Smooth muscle cell (in vitro differentiated cells): ENCODE measurements at regions not wholly inside any gene's neighbourhood (a gene's known extent, or its start where the extent isn't known, plus 50 kb on each side); places are given as distances from the start of the nearest gene placed in this dataset.
"Not testable (repeated sequence)": the region's sequence is repeated elsewhere in the genome, so short reads cannot be mapped to it uniquely, and the experiment has no call there.

Experiments
- DNase-seq: peaks from one replicate; lab custom pipeline; 2025; ENCODE audit not compliant: unreplicated experiment; lab: John Stamatoyannopoulos, UW
- H2AFZ ChIP-seq: fragments of 200-600 bp; sonication (generic); 2 replicates; pipeline ENCODE4 v1.6.0; 2016; ENCODE audit warnings: antibody characterized with exemption, low read depth, mild to moderate bottlenecking
- H3F3A ChIP-seq: fragments of 200-600 bp; sonication (generic); 2 replicates; pipeline ENCODE4 v1.6.0; 2017; ENCODE audit warnings: antibody characterized with exemption, low read depth
- H3K27ac ChIP-seq: fragments of 200-600 bp; sonication (generic); 2 replicates; pipeline ENCODE4 v1.5.1; 2016; ENCODE audit warnings: low read depth, mild to moderate bottlenecking
- H3K27me3 ChIP-seq: fragments of 200-600 bp; sonication (generic); 2 replicates; pipeline ENCODE4 v1.6.1; 2016; ENCODE audit warnings: low read depth, mild to moderate bottlenecking
- H3K36me3 ChIP-seq: fragments of 200-600 bp; sonication (generic); 2 replicates; pipeline ENCODE4 v1.5.1; 2016; ENCODE audit warnings: low read depth
- H3K4me1 ChIP-seq: fragments of 200-600 bp; sonication (generic); 2 replicates; pipeline ENCODE4 v1.5.1; 2016; ENCODE audit warnings: low read depth
- H3K4me2 ChIP-seq: fragments of 200-600 bp; sonication (generic); 2 replicates; pipeline ENCODE4 v1.6.0; 2016; ENCODE audit warnings: mild to moderate bottlenecking
- H3K4me3 ChIP-seq: fragments of 200-600 bp; sonication (generic); 2 replicates; pipeline ENCODE4 v1.5.1; 2016; ENCODE audit warnings: mild to moderate bottlenecking
- H3K79me2 ChIP-seq: fragments of 200-600 bp; sonication (generic); 2 replicates; pipeline ENCODE4 v1.6.0; 2016; ENCODE audit warnings: low read depth, mild to moderate bottlenecking
- H3K9ac ChIP-seq: fragments of 200-600 bp; sonication (generic); 2 replicates; pipeline ENCODE4 v1.6.0; 2016; ENCODE audit warnings: low read depth
- H3K9me3 ChIP-seq: fragments of 200-600 bp; sonication (generic); replicated peaks from 2 replicates; pipeline ENCODE4 v1.5.1; 2016; ENCODE audit warnings: low read depth
- H4K20me1 ChIP-seq: fragments of 200-600 bp; sonication (generic); 2 replicates; pipeline ENCODE4 v1.6.0; 2016; ENCODE audit warnings: low read depth
- WGBS: methylation state at CpG from one replicate; pipeline ENCODE4 v1.1.7; 2016; ENCODE audit warnings: low lambda C conversion rate; 5-methylcytosine and 5-hydroxymethylcytosine counted together
- TF ChIP-seq, protein P1 (sequence below): fragments of 200-600 bp; sonication (generic); IDR thresholded peaks from 2 replicates; pipeline ENCODE4 v1.5.1; 2017; ENCODE audit warnings: borderline replicate concordance, mild to moderate bottlenecking, antibody characterized with exemption; ENCODE audit not compliant: insufficient read depth, poor library complexity, severe bottlenecking

DNA sequence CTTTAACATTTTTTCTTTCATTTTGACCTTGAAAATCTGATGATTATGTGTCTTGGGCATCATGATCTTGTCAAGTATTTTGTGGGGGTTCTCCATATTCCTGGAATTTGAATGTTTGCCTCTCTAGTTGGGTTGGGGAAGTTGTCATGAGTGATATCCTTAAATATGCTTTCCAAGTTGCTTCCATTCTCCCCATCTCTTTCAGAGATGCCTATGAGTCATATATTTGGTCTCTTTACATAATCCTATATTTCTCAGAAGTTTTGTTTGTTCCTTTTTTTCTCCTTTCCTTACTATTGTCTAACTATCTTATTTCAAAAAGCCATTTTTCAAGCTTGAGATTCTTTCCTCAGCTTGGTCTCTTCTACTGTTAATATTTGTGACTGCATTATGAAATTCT, 69.0 kb upstream of the CCDC80 start:
- H3K9ac ChIP-seq: no peak overlapping the region
- no peaks in the 10 kb centered on the region for H3K9me3 ChIP-seq
- H3K4me3 ChIP-seq: no peak overlapping the region
- DNase-seq: no peak
- H3F3A ChIP-seq: no peaks in the 10 kb centered on the region
- no peak overlapping the region for H2AFZ ChIP-seq
- TF ChIP-seq, protein P1, sequence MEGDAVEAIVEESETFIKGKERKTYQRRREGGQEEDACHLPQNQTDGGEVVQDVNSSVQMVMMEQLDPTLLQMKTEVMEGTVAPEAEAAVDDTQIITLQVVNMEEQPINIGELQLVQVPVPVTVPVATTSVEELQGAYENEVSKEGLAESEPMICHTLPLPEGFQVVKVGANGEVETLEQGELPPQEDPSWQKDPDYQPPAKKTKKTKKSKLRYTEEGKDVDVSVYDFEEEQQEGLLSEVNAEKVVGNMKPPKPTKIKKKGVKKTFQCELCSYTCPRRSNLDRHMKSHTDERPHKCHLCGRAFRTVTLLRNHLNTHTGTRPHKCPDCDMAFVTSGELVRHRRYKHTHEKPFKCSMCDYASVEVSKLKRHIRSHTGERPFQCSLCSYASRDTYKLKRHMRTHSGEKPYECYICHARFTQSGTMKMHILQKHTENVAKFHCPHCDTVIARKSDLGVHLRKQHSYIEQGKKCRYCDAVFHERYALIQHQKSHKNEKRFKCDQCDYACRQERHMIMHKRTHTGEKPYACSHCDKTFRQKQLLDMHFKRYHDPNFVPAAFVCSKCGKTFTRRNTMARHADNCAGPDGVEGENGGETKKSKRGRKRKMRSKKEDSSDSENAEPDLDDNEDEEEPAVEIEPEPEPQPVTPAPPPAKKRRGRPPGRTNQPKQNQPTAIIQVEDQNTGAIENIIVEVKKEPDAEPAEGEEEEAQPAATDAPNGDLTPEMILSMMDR: no peak
- H4K20me1 ChIP-seq: no peaks in the 10 kb centered on the region
- no peaks in the 10 kb centered on the region for H3K36me3 ChIP-seq
- no peaks in the 10 kb centered on the region for H3K79me2 ChIP-seq
- H3K4me1 ChIP-seq: no peaks in the 10 kb centered on the region
- H3K27me3 ChIP-seq: no peaks in the 10 kb centered on the region
- H3K27ac ChIP-seq: no peak overlapping the region
- H3K4me2 ChIP-seq: no peak overlapping the region

GRCh38 chr3:112699436-112699978, 58.6 kb upstream of the CCDC80 start:
- Histone ChIP-seq H2AFZ (no peak overlapping the region), H3K79me2 (no peaks in the 10 kb centered on the region), H3K27ac (no peak overlapping the region), H4K20me1 (no peaks in the 10 kb centered on the region), H3K4me3 (no peak overlapping the region), H3F3A (no peaks in the 10 kb centered on the region), H3K36me3 (no peaks in the 10 kb centered on the region), H3K9ac (no peak overlapping the region), H3K4me2 (no peak overlapping the region), H3K27me3 (no peaks in the 10 kb centered on the region), H3K4me1 (no peaks in the 10 kb centered on the region), H3K9me3 (no peaks in the 10 kb centered on the region)
- TF ChIP-seq, protein P1: no peak
- DNase-seq: no peak
- WGBS: 71% methylated on average over 4 of the region's 4 CpGs

DNA sequence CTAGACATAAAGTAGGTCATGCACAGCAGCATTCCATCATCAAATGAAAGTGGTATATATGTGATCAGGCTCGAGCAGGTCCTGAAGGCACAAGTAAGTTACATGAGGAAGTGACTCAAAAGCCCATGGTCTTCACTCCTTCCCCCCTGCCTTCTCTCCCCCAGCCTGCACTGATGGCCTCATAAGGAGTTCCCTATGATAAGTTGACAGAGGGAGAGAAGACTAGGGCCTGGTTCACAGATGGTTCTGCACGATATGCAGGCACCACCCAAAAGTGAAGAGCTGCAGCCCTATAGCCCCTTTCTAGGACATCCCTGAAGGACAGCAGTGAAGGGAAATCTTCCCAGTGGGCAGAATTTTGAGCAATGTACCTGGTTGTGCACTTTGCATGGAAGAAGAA, 57.5 kb upstream of the CCDC80 start:
- H3K9me3 ChIP-seq, H3K79me2 ChIP-seq, H4K20me1 ChIP-seq, H3F3A ChIP-seq, H3K4me2 ChIP-seq, H3K36me3 ChIP-seq, H2AFZ ChIP-seq, H3K4me1 ChIP-seq, H3K27me3 ChIP-seq, H3K9ac ChIP-seq, H3K27ac ChIP-seq, H3K4me3 ChIP-seq, DNase-seq: not testable (repeated sequence)
- 93% methylated on average over 2 of the region's 2 CpGs for WGBS

- not testable (repeated sequence) for H3K36me3 ChIP-seq, H3K4me3 ChIP-seq, H3K4me2 ChIP-seq, H3K9ac ChIP-seq, H3F3A ChIP-seq, H4K20me1 ChIP-seq, H3K79me2 ChIP-seq, H3K4me1 ChIP-seq, H2AFZ ChIP-seq, H3K9me3 ChIP-seq, DNase-seq, H3K27me3 ChIP-seq, H3K27ac ChIP-seq
- 90% methylated on average over 3 of the region's 3 CpGs for WGBS
Observed at GRCh38 chr3:112696244-112696643, 55.3 kb upstream of the CCDC80 start.

DNA sequence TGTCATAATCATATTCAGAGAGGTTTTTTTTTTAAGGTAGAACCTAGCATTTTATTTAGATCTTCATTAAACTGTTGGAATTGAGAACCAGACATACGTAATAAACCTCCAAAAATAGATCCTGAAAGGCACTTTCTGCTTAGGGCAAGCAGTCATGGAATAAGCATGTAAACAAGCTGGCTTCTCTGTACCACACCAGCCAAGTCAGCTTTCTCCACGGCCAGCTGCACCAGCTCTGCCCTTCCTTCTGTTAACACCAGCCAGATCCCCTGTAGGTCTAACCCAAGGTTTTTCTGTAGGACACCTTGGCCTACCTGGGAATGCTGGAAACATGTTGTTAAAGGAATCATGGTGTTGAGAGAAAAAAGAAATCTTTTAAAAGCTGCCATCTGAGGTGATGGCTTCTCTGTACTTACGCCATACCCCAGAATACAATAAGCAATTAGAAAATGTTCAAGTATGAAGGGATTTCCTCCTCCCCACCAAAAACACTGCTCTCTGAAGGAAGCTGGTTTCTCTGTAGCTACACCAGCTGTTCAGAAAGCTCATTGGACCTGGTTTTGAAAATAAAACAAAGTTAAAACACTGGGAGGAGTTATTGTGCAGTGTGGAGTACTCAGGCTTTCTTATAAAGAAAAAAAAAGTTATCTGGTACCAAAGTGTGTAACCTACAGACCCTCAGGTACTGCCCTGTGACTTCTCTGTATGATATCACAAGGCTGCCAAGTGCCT, 54.6 kb upstream of the CCDC80 start:
- not testable (repeated sequence) for H3K4me1 ChIP-seq, H2AFZ ChIP-seq

GRCh38 chr3:112694906-112695305, 54.0 kb upstream of the CCDC80 start:
- not testable (repeated sequence) for H3K27ac ChIP-seq, H3K27me3 ChIP-seq, H2AFZ ChIP-seq, DNase-seq, H4K20me1 ChIP-seq, H3K4me1 ChIP-seq, H3F3A ChIP-seq, H3K9me3 ChIP-seq, H3K4me3 ChIP-seq, H3K4me2 ChIP-seq, H3K79me2 ChIP-seq, H3K36me3 ChIP-seq, H3K9ac ChIP-seq
- 98% methylated on average over 2 of the region's 2 CpGs for WGBS

More for the DNA sequence above, 54.6 kb upstream of the CCDC80 start:
- H3K9ac ChIP-seq, H3K4me3 ChIP-seq, H3K79me2 ChIP-seq, H3K36me3 ChIP-seq, H3K4me2 ChIP-seq, H3F3A ChIP-seq, H4K20me1 ChIP-seq, H3K27ac ChIP-seq, DNase-seq, H3K9me3 ChIP-seq, H3K27me3 ChIP-seq: not testable (repeated sequence)
- 51% methylated on average over 3 of the region's 3 CpGs for WGBS
